Cardiac muscle cell (in vitro differentiated cells and primary cell): ENCODE measurements at regions not wholly inside any gene's neighbourhood (a gene's known extent, or its start where the extent isn't known, plus 50 kb on each side); places are given as distances from the start of the nearest gene placed in this dataset.
A peak's percentile ranks its signal among the peaks of the same experiment; 100 is the strongest.

Experiments
- DNase-seq, 2 donors: peaks; one replicate each; pipeline versions ENCODE4 v3.0.0 to v3.0.0-alpha.2; 2010 to 2017; ENCODE audit warnings: low read depth in 1 of 2, low spot score in 1 of 2
- H3K27ac ChIP-seq: fragments of 200-600 bp; sonication (generic); 2 replicates; pipeline ENCODE4 v1.5.1; 2016
- H3K27me3 ChIP-seq: fragments of 200-600 bp; sonication (generic); 2 replicates; pipeline ENCODE4 v1.6.0; 2016; ENCODE audit warnings: control low read depth
- H3K36me3 ChIP-seq: fragments of 200-600 bp; sonication (generic); 2 replicates; pipeline ENCODE4 v1.5.1; 2016; ENCODE audit warnings: control low read depth
- H3K4me1 ChIP-seq: fragments of 200-600 bp; sonication (generic); 2 replicates; pipeline ENCODE4 v1.8.1; 2017; ENCODE audit warnings: low read depth, mild to moderate bottlenecking, mixed run types
- H3K4me3 ChIP-seq: fragments of 200-600 bp; sonication (generic); 2 replicates; pipeline ENCODE4 v1.5.1; 2016; ENCODE audit warnings: mild to moderate bottlenecking
- H3K9me3 ChIP-seq: fragments of 200-600 bp; sonication (generic); 2 replicates; pipeline ENCODE4 v1.5.1; 2017; ENCODE audit warnings: low read depth, mild to moderate bottlenecking, control low read depth
- CTCF ChIP-seq: IDR thresholded peaks from 2 replicates; pipeline ENCODE4 v1.5.1; 2012; ENCODE audit warnings: low read depth, mild to moderate bottlenecking, low read length

- no peak overlapping the region for H3K4me3 ChIP-seq
- no peaks in the 10 kb centered on the region for H3K4me1 ChIP-seq
- TF ChIP-seq CTCF: no peak
- H3K27ac ChIP-seq: no peak overlapping the region
- no peaks in the 10 kb centered on the region for H3K9me3 ChIP-seq
- H3K36me3 ChIP-seq: no peaks in the 10 kb centered on the region
- peaks cover 5% of the 10 kb centered on the region for H3K27me3 ChIP-seq
- DNase-seq: no peak
Observed at GRCh38 chr2:199696048-199696447, 154.9 kb downstream of the FTCDNL1 start.

GRCh38 chr2:199693861-199694260, 157.1 kb downstream of the FTCDNL1 start:
- Histone ChIP-seq H3K36me3 (no peaks in the 10 kb centered on the region), H3K27ac (no peak overlapping the region), H3K27me3 (no peaks in the 10 kb centered on the region), H3K4me3 (no peak overlapping the region), H3K9me3 (no peaks in the 10 kb centered on the region), H3K4me1 (no peaks in the 10 kb centered on the region)
- no peak for TF ChIP-seq CTCF
- DNase-seq: no peak

GRCh38 chr2:199692489-199692888, 158.5 kb downstream of the FTCDNL1 start:
- no peak for TF ChIP-seq CTCF
- no peaks in the 10 kb centered on the region for H3K9me3 ChIP-seq
- peak in 1 of 2 donors; percentile 11 for DNase-seq
- H3K27me3 ChIP-seq: no peaks in the 10 kb centered on the region
- H3K36me3 ChIP-seq: no peaks in the 10 kb centered on the region
- H3K4me3 ChIP-seq: no peak overlapping the region
- no peak overlapping the region for H3K27ac ChIP-seq
- H3K4me1 ChIP-seq: no peaks in the 10 kb centered on the region

- no peak for TF ChIP-seq CTCF
- no peak overlapping the region for H3K4me3 ChIP-seq
- no peak for DNase-seq
- no peaks in the 10 kb centered on the region for H3K36me3 ChIP-seq
- H3K4me1 ChIP-seq: no peaks in the 10 kb centered on the region
- no peak overlapping the region for H3K27ac ChIP-seq
- no peaks in the 10 kb centered on the region for H3K27me3 ChIP-seq
- no peaks in the 10 kb centered on the region for H3K9me3 ChIP-seq
Observed at GRCh38 chr2:199690225-199690624, 160.8 kb downstream of the FTCDNL1 start.

GRCh38 chr2:199685669-199686068, 165.3 kb downstream of the FTCDNL1 start:
- no peak overlapping the region for H3K4me3 ChIP-seq
- no peak overlapping the region for H3K27ac ChIP-seq
- no peak for DNase-seq
- no peaks in the 10 kb centered on the region for H3K4me1 ChIP-seq
- no peaks in the 10 kb centered on the region for H3K36me3 ChIP-seq
- TF ChIP-seq CTCF: no peak
- H3K27me3 ChIP-seq: no peaks in the 10 kb centered on the region
- H3K9me3 ChIP-seq: no peaks in the 10 kb centered on the region

- no peak for TF ChIP-seq CTCF
- H3K9me3 ChIP-seq: no peaks in the 10 kb centered on the region
- H3K27me3 ChIP-seq: no peaks in the 10 kb centered on the region
- no peak overlapping the region for H3K27ac ChIP-seq
- no peaks in the 10 kb centered on the region for H3K36me3 ChIP-seq
- DNase-seq: no peak
- no peaks in the 10 kb centered on the region for H3K4me1 ChIP-seq
- H3K4me3 ChIP-seq: no peak overlapping the region
Observed at GRCh38 chr2:199684832-199685231, 166.2 kb downstream of the FTCDNL1 start.
